HG03175 (cell line): ENCODE measurements at regions not wholly inside any gene's neighbourhood (a gene's known extent, or its start where the extent isn't known, plus 50 kb on each side); places are given as distances from the start of the nearest gene placed in this dataset.

Experiments
- ATAC-seq: cut with Tn5 transposase; IDR thresholded peaks from one replicate; pipeline ENCODE4 v1.9.1; 2021; ENCODE audit warnings: mild to moderate bottlenecking, moderate library complexity; ENCODE audit not compliant: unreplicated experiment

DNA sequence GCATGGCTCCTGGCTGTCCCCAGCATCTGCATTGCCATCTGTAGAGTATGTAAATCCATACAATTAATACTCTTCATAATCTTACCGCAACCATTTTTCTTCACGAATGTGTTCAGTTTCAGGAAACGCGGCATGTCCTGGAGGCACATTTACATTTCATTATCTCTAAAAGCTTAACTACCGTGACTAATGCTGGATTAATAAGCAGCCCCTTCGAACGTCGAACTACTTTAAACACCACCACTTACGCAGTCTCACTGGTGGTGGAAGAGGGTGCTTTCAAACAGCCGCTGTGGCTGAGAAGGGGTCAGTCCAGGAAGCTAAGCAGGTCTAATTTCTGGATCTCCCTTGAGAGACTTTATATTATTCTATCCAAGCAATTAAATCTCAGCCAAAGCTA lies 85.6 kb downstream of the C5orf15 start:
- ATAC-seq = no peak

DNA sequence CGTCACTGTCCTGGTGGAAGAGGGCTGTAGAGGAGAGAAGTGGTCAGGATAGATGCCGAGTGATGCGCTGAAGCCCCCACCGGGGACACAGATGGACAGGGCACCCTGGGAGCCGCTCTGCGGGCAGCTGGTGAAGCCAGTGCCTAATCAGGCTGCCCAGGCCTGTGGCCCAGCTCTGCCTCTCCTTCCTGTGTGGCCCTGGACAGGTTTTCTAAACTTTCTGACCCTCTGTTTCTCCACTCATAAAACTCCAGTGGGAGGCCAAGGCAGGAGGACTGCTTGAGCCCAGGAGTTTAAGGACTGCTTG lies 86.1 kb downstream of the C5orf15 start:
- no peak for ATAC-seq

DNA sequence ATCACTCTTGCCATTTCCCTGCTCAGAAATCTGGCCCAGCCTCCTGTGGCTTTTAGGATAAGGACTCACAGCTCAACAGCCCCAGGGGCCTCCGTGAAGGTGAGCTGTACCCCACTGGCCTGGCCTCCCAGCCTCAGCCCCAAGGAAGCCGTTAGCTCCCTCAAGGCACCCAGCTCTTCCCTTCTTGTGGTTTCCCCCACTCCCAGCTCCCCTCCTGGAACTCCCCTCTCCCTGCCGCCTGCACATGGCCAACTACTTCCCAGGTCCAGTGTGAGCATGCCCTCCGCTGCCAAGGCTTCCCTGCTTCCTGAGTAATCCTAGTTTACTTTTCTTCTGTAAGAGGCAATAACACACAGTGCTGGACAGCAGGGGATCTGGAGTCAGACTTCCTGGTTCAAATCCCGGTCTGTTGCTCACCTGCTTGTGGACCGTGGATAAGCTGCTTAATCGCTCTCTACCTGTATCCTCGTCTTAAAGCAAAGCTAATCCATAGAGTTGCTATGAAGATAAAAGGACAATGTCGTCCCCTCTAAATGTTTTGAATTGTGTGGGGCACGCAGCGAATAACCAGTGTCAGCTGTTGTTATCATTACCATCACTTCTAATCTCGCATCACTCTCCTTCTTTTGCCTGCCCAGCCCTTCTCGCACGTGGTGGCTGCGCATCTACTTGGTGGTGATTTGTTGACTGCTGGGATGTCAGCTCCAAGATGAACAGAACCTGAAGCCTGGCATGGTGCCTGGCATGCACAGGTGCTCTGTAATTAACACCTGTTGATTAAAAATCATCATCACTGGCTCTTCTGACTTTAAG lies 86.6 kb downstream of the C5orf15 start:
- no peak for ATAC-seq

DNA sequence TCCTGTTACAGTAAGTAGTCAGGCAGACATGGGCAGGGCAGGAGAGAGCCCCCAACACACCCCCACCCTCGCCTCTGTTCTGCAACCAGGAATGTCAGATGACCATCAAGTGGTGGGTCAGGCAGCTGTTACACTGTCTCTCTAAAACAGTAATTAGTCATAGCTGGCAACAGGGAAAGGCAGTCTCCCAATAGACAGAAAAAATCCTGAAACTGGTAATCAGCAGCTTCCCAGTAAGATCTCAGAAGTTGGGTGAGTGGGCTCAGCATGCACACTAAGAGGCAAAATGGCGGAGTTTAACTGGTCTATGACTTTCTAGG lies 90.2 kb downstream of the C5orf15 start:
- no peak for ATAC-seq

DNA sequence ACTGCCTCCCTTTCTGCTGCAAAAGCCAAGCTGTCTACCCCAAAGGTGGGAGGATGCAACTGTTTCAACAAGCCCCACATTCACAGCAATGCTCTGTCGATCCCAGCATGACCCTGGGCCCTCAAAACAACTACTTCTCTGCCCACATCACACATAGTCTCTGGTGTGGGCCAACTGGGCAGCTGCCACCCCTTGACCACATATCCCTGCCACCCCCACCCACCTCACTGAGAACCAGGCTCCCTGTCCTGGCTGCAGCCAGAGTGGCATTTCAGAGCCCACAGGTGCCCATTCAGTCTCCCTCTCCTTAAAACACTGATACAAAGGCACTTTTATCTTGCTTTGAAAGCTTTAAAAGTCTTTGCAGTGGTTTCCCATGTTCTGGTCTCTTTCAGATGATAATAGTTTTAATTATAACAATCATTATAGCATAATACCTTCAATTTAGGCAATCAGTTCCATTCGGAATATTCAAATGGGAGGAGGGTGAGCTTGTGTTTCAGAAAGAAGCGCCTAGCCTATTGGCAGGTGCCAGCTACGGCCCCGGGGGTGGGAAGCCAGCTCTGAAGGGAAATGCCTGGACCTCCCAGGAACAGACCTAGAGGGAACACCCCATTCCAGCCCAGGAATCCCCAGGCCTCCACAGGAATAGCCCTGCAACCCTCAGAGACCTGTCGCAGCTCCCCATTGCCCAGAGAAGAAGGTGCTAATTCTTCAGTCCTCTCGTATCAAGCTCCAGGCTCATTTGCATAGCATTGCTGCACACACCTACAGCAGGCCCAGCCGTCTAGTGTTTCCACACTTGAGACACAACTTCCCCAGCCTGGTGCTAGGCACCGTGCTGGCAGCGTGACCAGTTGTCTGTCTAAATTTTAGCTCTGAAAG lies 90.8 kb downstream of the C5orf15 start:
- no peak for ATAC-seq

DNA sequence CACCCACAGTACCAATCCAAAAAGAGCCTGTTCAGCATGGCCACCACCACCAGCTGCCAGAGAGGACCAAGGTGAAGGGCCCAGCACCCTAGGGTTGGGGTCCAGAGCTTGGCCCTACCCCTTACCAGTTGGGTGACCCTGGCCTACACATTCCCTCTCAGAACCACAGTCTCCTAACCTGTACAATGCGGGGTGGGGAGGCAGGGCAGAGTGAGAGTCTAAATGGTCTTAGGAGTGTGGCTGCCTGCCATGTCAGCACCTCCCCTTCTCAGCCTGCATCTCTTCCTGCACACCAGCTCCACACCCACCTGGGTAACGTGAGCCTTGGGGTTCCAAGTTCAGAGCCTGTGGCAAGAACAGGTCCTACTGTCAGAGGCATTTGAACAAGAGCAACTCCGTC lies 92.2 kb downstream of the C5orf15 start:
- no peak for ATAC-seq

DNA sequence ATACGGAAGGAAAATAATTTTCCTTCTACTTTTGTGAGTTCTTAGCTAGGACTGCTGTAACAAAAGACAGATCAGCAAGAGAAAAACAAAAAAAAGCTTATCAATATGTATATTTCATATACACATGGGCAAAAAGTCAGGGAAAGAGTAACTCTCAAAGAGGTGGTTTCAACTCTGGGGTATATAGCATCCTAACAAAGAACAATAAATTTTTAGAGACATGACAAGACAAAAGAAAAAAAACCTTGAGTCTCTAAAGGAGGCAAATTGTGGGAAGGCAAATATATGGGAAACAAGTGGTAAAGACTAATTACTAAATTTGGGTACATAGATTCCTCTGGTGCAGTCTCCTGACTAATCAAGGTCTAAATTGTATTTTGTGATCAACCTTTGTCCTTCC lies 93.2 kb downstream of the C5orf15 start:
- ATAC-seq = no peak

DNA sequence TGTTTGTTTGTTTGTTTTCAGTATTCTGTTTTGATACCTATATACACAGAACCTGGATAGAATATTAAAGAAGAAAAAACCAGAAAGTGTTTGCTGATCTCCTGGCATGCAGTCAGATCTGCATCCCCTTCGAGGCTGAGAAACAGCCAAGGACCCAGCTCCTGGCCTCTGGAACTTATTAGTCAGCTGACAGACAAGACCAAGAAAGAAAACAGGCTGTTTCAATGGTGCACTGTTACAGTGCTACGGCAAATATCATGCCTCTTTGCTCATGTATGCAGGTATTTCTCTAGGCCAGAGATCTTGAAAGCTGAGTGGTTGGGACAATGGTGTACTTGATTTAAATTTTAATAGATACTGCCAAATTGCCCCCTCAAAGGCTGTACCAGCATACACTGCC lies 95.0 kb downstream of the C5orf15 start:
- no peak for ATAC-seq

DNA sequence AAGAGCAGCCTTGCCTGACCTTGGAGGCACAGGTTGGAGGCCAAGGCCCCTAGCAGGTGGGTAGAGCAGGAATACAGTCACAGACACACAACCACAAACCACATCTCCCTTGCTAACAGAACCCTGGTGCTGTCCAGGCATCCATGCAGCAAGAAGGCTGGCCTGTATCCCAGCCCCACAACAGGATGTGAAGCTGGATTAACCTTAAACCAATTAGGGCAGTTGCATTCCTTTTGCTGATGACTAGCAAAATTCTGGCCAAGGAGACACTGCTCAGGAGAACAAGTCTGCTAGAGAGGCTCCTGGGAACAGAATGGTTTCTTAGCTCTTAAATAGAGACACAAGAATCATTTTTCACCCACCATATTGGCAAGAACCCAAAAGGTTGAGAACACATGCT lies 97.8 kb downstream of the C5orf15 start:
- ATAC-seq = no peak

DNA sequence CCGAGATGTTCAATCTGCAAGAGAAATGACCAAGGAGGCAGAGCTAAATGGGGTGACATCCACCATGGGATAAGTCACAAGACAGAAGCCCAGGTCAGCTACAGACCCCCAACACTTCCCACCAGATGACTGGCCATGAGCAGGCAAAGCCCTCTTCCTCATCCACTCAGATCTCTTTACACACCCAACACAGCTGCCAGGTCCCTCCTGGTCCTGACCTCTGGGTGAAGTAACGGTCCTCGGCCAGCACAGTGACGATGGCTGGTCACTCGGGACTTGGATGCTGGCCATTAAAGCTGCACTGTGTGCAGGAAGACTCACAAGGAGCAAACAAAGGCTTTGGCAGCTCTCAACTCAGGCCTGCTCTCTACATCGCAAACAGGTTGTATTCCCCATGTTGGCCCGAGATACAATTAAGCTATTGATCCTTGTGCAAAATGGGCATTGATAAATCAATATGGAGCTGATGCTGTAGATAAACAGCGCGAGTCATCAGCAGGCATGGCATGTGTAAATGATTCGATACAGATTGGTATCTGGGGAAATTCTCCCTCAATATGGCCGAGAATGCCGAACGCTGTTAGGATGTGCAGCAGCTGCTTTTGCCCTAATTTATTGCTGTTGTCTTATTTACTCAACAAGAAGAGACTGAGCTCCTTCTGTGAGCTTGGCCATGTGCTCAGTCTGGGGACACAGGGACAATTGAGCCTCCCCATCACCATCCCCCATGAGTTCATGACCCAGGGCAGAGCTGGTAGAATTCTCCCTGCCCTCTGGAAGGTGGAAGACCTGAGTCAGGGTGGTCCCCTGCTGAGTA lies 98.7 kb downstream of the C5orf15 start:
- no peak for ATAC-seq

DNA sequence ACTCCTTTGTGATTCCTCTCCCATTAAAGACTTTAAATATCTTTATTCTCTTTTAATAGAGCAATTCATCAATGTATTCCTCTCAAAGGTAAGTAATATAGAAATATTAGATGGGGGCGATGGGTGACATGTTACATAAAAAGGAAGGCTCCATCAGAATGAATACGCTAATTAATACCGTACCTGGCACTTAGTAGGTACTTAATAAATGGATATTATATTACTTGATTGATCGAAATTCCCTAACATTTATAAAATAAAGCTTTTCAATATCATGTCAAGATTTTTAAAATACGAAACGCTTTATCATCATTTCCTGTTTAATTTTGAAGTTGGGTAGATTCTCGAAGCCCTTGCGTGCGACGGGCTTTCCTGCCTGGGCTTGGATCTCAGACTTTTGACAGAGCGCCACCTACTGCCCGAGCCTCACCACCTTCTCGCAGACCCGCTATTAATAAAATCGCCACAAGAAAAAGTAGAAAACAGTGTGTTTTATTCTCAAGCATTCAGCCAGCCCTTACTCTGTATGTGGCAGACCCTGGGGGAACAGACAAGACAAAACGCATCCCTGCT lies 99.4 kb downstream of the C5orf15 start:
- no peak for ATAC-seq

DNA sequence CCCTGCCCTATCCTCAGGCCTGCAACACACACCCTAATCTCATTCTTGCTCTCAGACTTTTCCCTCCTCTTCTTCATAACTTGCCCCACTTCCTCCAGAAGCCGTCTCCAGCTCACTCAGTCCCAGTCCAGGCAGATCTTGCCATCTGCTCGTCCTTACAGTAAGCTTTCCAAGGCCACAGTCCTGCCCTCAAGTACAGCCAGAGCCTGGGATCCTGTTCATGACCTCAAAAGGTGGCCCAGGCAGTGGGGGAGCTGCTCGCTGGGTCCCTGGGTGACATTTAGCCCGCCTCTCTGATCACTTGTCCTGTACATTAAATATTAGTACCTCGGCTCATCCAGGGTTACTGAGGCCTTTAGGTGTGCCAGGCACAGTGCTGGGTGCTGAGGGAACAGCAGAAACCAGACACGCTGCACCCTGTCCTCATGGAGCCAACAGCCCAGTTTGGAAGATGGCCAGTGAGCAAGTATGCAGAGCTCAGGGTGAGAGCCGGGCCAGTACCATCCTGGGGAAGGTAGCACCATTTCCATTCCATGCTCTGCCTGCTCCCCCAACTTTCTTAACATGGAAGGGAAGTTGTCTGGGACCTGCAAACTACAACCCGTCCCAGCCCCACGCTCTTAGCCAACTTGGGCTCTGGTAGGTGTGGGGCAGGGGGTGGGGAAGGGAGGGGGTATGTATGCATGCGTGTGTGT lies 100.4 kb downstream of the C5orf15 start:
- ATAC-seq = no peak

DNA sequence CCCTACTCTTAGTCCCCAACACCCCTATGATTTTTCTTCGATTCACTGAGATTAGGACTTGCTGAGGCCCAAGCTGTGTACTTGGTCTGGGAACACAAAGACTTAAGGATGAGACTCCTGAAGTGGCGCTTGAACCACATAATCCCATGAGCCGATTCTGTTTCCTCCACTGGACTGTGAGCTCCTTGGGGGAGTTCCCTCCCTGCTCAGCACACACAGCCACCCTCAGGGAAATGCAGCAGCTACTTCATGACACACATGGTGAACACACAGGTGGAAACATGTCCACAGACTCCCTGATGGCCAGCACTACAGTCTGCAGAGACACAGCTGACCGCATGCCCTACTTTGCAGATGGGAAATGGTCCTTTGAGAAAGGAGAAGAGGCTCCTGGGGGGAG lies 101.1 kb downstream of the C5orf15 start:
- no peak for ATAC-seq

DNA sequence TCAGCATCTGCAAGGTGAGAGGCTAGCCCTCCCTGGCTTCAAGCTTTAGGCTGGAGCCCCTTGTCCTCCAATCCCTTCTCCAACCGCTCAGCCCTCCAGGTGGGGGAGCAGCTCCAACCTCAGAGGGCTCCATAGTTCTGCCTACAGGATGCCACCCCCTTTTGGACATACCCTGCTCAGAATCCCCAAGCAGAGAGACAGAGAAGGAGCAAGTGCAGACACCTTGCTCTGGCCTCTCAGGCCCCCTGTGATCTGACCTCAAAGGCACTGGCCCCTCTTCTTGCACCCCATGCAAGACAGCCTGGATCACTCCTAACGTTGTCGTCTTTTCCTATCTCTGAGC lies 101.6 kb downstream of the C5orf15 start:
- no peak for ATAC-seq

DNA sequence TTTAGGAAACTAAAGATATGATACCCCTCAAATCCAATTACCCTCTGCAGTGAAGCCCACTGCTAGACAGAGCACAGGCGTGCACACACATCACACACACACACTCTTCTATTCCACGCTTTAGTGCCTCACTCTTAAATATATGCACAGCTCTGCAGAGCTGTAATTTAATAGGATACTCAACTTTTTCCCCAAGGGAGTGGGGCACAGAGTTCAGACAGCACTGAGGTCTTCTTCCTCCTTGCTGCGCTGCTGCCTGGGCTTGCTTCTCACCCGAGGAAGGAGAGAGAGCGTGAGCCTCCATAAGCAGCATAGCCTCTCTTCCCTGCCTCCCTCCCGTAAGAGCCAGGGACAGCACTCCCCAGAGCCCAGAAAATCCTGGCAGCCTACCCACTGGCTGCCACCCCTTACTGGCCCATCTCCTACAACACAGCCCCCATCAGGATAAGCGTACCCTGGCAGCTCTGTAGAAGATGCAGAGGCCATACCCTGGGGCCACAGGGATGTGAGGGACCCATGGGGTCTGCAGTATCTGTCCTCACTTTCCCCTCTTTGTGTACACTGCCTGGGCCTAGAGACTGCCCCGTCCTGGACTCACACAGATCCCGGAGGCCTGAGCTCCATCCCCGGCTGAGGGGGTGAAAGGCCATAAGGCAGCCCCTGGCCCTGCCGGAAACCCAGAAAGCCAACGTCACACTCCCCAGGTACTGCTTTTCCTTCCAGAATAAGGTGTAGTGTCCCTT lies 102.1 kb downstream of the C5orf15 start:
- ATAC-seq = no peak

DNA sequence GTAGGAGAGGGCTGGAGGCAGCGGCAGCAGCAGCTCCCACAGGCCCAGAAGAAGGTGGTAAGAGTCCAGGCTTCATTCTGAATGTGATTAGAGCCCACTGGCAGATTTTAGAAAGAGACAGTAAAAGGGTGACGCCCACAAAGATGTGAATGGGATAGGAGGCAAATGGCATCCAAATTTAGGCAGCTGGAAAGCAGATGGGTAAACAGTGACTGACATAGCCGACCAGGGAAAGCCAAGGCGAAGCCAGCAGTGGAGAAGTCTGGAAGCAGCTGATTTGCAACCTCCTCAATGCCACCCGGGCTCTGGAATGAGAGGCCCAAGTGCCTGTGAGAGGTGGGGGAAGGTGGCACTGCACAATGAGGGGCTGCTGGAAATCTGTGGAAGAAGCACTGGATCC lies 103.3 kb downstream of the C5orf15 start:
- ATAC-seq = no peak

DNA sequence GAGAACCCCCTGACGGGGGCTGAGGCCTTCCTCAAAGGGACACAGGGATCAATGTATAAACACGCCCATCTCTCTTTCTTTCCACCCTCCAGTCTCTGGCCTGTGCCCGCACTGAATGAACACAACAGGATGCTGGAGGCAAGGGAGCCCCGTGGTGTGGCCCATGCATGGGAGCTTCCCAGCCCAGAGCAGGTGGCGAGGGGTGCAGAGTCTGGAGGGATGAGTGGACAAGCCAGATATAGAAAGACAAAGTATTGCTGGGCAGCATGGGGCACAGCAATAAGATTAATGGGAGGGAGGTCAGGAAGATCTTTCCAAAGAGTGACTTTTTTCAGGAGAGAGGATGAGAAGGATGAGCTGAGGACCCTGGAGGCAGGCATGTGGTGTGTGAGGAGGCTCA lies 103.7 kb downstream of the C5orf15 start:
- ATAC-seq = no peak

DNA sequence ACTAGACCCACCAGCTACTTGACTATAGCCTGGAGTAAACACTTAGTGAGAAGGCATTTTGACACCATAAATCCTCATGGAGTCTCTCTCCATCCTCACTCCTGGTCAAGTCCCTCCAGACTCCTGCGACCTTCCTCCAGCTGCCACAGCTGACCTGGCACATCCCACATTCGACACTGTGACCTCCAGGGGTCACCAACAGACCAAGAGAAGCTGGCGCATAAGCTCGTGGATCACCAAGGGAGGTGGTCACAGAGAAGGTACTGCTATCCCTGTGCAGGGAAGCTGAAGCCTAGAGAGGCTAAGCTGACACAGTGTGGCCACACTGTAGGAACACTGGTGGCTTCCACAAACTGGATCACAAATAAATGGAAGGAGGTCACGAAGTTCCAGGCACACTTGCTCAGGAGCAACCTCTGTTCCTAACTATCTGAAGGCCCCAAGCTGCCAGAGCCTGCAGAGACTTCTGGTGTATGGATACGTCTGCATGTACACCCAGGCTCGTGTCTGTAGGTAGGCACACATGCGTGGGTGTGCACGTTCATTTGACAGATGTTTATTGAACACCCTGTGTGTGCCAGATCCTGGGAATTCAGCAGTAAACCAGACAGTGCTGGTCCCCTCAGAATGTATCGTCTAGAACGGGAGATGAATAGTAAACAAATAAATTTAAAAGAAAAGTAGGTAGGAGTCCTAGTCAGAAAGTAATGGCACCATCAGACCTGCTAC lies 104.4 kb downstream of the C5orf15 start:
- ATAC-seq = no peak

DNA sequence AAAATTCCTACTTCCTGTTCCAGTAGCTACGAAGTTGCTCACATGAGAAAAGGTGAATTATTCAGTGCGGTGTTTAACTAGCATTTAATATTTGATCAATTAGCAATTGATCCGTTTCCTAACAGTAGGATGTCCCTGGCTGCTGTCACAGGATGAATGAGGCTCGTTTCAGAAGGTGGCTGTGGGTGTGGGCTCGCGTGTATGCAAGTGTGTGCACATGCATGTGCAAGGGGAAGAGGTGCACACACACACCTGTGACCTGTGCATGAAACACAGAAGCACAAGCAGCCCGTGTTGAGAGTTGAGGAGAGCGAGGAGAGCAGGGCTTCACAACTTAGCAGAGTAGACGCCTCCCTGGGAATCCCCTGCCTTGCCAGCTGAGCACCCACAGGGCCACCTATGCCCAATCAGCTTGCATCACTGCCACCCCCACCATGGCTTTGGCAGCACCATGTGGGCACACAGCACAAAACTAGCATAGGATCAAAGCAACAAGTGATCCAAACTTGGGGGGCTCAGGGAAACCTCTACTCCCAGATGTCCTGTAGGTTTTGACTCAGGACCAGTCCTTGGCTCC lies 107.2 kb downstream of the C5orf15 start:
- ATAC-seq = no peak
